Fibroblast of upper back skin (primary cell): ENCODE measurements at regions not wholly inside any gene's neighbourhood (a gene's known extent, or its start where the extent isn't known, plus 50 kb on each side); places are given as distances from the start of the nearest gene placed in this dataset.
"Not testable (repeated sequence)": the region's sequence is repeated elsewhere in the genome, so short reads cannot be mapped to it uniquely, and the experiment has no call there.

ENCODE experiments used
- DNase-seq: peaks from one replicate; pipeline ENCODE4 v3.0.0-alpha.2; 2013

DNA sequence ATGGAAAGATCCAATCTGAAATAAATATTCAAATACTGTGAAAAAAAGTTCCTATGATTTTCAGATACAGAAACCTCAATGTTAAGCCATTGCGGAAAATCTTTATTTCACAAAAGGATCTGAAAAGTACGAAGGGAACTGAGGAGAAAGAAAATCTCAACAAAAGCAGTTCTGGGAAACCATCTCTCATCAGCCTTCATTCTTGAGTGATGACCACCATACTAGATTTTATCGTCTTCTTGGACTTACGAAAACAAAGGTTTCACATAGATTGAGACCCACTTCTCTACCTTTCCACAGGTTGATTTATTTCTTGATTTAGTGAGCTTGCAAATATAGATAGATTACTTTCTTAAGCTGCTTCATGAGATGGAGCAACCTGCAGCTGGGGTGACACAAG is 293.4 kb upstream of the LYZL1 start:
- no peak for DNase-seq

DNA sequence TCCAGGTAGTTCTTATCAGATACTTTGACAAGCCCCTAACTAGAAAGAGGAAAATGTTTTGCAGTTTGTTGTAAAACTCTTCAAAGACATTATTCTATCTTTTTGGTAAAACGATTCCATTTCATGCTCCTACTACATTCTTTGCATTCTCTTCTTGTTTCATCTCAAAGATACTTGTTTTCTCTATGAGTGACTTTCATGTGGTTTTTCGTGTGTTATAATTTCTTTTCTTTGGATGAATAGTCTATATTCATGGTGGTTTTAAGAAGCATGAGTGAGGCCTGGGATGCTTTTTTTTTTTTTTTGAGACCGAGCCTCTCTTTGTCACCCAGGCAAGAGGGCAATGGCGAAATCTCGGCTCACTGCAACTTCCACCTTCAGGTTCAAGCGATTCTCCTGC is 292.5 kb upstream of the LYZL1 start:
- no peak for DNase-seq

DNA sequence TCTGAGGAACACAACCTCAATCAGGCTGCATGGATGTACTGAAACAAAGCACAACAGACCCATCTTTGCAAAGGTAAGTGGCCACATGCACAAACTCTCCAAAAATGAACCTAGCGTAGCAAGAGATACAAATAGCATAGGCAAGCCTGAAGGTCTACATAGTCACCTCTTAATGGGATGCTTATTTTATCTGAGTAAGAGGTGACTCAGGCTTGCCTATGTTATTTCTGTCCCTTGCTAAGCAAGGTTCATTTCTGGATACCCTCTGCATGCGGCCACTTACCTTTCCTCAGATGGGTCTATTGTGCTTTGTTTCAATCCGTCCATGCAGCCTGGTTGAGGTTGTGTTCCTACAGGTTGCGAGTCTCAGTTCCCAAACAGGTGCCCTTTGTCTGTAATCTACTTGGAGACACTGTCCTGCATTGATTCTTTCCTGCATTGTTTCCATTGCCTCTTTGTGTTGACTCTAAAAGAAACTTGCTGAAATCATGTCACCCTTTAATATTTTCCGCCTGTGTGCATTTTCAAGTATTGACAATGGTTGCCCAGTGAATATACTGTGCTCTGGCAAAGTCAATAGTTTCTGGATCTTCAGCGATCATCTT is 291.8 kb upstream of the LYZL1 start:
- no peak for DNase-seq

DNA sequence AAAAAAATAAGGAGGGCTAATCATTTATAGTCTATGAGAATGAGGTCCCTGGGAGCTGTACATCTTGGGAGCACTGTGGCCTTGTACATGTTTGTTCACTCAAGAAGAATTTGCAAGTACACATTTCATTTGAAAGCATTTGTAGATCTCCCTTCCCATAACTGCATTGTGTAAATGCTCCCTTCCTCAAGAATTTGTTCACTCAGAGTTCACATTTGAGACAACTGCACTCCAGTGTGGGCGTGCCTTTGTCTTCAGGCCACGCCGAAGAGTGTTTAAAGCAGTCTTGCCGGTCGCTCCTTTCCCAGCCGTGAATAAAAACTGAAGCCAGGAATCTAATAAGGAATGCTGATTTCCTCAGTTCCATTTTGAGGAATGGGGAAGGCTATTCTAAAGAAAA is 291.1 kb upstream of the LYZL1 start:
- no peak for DNase-seq

DNA sequence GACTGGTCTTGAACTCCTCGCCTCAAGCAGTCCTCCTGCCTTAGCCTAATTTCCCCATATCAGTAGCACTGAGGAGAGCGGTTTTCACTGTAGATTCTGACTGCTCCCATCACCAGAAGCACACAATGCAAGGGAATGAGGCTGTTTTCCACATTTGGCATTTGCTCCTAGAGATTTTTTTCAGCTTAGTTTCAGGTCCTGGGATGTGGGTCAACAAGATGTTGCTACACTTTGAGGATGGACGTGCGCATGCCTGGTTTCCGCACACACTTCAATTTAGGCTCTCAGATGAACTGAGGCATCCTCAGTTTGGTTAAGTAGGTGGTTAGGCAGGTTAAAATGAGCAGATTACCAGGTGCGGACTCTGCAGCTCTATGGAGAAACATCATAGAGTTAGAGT is 287.1 kb upstream of the LYZL1 start:
- no peak for DNase-seq

DNA sequence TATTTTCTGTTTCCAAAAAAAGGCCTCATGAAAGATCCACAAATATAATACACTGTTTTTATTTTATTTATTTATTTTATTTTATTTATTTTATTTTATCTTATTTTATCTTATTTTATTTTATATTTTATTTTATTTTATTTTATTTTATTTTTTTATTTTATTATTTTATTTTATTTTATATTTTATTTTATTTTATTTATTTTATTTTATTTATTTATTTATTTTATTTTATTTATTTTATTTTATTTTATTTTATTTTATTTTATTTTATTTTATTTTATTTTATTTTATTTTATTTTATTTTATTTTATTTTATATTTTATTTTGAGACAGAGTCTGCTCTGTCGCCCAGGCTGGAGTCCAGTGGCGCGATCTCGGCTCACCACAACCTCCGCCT is 285.9 kb upstream of the LYZL1 start:
- DNase-seq, result not testable (repeated sequence)

DNA sequence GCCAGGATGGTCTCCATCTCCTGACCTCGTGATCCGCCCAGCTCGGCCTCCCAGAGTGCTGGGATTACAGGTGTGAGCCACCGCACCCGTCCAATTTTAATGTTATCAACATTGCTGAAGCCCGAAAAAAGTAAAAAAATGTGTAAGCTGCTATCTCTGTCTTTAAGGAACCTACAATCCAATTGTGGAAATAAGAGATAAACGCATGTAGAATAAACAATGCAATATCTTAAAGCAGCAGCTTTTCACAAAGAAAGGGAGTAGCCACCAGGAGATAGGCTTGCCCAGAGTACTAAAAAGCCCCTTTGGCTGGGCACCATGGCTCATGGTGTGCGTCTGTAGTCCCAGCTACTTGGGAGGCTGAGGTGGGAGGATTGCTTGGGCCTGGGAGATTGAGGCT is 282.9 kb upstream of the LYZL1 start:
- DNase-seq, result no peak

DNA sequence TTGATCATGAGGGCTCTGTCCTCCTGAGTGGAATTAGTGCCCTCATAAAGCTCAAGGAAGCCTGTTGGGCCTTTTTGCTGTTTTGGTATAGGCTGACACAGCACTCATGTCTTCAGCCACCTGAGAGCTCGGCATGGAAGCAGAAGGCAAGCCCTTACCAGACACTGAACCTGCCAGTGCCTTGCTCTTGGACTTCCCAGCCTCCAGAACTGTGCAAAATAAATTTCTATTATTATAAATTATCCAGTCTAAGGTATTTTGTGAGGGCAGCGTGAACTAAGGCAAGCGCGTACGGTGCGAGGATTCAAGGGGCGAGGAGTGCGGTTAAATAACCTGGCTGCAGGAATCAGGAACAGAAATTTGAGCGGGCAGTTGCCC is 281.5 kb upstream of the LYZL1 start:
- DNase-seq, result no peak

DNA sequence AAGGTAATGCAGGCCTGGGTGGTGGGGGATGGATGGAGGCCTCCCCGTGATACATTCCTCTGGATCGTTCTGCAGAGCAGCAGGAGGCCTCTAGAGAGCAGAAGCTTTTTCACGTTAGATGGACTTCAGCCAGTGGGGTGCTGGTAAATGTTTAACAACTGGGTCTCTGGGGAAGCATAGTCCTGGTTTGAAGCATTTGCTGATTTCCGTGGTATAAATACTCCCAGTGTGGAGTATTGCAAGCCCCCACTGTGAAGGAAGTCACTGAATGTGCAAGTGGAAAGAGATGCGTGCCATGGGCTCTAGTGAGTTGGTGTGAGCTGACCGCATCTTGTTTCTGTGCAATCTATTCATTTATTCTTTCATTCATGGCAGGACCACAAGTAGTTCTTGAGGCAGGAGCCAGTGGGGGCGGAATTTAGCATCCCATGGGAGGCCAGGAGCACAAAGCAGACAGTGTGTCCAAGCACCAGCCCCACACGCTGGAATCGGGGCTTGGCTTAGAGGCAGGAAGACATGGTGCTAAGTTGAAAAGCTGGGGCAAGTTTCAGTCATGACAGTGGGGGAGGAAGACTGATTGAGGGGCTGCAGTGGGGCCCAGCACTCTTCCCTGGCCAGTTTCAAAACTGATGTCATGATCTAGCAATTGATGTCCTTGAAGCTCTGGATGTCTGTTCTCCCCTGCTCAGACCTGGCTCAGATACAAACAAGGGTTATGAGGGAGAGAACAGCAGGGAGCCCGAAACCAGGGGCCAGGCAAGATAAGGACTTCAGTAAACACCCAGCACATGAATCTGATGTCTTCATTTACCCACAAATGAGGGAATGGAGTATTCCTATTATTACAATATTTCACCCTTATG is 280.9 kb upstream of the LYZL1 start:
- DNase-seq, result peak; percentile 86

DNA sequence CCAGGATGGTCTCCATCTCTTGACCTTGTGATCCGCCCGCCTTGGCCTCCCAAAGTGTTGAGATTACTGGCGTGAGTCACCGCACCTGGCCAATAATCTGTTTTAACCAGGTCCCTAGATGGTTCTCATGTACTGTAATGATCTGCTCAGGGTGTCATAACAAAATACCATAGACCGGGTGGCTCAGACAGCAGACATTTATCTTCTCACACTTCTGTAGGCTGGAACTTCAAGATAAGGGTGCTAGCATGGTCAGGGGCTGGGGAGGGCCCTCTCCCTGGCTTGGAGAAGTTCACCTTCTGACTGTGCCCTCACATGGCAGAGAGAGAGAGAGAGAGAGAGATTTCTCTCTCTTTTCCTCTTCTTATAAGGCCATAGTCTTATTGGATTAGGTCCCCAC is 279.4 kb upstream of the LYZL1 start:
- no peak for DNase-seq

DNA sequence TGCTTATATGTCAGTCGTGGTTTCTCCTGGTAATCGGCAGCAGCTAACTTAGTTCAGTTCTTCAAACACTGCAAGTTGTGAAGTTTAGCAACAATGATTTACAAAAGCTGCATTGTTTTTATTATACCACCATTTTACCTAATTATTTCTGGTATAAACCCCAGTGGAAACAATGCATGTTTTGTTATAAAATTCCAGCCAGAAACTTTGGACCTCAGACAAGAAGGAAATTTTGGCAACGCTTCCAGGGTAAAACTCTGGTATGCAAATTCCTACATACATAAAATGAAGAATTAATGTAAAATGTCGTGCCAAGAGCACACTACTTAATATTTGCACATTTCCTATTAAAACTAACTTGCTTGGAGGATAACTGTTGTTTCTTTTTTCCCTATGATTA is 277.4 kb upstream of the LYZL1 start:
- peak; percentile 68 for DNase-seq

DNA sequence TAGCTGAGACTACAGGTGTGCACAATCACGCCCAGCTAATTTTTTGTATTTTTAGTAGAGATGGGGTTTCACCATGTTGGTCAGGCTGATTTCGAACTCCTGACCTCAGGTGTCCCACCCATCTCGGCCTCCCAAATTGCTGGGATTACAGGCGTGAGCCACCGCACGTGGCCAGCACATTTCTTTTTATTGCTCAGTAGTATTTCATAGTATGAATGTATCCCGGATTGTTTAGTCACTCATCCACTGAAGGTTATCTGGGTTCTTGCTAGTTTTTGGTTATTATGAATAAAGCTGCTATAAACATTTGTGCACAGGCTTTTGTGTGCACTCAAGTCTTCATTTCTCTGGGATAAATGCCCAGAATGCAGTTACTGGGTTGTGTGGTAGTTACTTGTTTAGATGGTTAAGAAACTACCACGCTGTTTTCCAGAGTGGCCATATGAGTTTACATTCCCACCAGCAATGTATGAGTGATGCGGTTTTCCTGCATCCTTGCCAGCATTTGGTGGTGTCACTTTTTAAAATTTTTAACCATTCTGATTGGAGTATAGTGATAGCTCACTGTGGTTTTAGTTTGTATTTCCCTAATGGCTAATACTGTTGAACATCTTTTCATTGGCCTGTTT is 275.8 kb upstream of the LYZL1 start:
- DNase-seq, result no peak

DNA sequence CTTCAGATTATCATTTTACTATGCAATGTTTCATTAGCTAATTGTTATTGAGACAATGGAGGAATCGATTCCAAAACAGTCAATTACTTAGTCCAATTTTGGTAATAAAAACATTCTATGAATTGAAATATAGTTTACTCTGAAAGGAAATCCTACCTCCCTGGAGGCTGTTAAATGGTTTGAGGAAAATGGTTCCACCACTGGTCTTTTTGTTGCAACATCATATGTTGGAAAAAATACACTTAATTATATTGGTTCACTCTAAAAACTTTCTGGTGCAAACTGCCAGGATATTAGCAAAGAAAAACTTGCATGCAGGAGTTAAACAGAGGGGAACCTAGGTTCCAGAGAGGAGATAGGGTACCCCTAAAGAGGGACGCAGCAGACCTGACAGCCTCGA is 267.3 kb upstream of the LYZL1 start:
- DNase-seq, result no peak

DNA sequence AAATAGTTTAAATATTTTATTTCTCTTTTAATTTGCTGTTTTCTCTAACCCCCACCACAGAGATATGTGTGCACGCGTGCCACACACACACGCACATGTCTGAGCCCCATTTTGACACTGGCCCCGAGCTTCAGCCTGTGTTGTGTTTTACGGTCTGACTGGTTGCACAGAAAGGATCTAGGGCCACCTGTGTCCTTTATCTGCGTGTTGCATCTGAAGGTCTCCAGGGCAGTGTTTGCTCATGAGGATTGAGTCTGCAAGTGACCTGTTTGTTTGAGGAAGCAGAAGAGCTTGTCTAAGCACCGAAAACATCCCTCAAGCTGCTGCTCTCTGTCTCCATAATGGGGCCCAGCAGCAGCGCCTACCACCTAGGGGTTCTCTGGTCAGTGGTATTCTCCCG is 266.4 kb upstream of the LYZL1 start:
- DNase-seq, result no peak

DNA sequence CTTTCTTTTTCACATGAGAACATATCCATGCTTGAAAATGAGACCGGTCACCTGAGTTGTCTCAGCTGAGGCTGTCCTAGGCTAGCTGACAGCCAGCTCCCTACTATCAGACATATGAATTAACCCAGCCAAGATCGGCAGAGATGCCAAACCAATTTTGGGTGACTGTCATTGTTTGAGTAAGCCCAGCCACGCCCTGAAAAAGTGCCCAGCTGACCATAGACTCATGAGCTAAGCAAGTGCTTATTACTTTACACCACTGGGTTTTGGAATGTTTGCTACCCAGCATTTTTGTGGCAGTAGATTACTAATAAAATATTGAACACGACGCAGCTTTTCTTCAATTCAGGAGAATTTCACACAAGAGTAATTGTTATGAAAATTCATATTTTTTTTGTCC is 265.2 kb upstream of the LYZL1 start:
- no peak for DNase-seq

DNA sequence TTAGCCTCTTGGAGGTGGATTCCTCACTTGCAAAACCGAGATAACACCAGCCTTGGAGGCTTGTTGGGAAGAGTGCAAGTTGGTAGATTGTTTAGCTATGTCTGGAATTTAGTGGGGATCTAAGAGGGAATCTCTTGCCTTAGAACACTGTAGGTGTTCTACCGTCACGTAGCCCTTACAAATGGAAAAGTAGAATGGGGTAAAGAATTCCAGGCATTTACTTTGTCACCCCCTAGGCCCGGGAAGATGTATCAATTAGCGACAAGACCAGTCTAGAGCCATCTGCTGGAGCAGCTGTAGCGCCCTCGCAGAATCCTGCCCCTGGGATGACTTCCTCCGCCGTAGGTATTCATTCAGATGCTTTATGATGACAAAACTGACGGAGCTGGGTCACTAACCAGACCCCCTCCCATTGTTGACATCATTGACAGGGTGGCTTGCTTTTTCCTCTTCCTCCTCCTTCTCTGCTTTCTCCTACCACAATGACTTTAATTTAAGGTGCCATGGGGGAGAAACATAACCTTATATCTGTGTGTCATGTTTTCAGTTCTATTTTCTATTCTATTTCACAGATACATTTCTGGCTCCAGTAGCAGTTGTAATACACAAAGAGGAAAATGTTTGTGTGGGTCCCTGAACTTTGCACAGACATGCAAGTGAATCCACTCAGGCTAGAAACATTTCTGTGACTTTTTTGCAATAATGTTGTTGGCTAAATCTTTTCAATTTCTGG is 262.6 kb upstream of the LYZL1 start:
- DNase-seq, result no peak

DNA sequence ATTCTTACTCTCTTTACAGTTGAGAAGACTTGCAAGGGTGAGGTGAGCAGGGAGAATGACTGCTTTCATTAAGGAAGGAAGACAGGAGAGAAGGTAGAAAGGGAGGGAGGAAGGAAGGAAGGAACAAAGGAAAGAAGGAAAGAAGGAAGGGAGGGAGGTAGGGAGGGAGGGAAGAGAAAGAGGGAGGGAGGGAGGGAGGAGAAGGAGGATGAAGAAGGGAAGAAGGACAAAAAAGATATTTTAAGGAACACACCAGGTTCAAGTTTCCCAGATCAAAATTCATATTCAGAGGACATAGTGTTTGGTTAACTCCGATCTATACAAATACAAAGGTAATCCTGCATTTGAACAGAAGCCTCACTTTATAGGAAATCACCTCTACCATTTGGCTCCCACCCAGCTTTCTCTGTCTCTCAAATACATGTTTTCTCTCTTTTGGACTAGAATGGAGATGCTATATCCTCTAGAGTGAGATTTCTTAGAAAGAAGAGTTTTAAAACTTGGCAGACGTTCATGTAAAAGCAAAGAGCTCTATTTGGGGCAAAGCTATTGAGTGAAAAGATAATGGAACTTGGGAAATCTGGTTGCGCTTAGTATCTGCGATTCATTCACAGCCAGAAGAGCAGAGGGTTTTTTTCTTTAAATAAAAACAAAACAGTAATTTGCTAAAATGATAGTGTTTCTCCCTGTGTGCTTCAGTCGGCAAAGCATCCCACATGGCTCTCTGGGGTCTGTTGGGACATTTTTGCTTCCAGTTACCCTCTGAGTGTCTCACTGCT is 261.9 kb upstream of the LYZL1 start:
- DNase-seq, result no peak

DNA sequence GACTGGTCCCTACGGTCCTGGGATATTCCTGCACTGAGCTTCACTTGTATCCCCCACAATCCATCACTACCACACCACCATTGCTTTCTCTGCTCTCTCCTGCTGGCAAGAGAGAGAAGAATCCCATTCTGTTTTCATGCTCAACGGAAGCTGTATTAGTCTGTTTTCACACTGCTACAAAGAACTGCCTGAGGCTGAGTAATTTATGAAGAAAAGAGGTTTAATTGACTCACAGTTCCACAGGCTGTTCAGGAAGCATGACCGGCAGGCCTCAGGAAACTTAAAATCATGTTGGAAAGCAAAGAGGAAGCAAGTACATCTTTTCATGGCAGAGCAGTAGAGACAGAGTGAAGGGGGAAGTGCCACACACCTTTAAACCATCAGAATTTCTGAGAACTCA is 260.4 kb upstream of the LYZL1 start:
- DNase-seq, result no peak

DNA sequence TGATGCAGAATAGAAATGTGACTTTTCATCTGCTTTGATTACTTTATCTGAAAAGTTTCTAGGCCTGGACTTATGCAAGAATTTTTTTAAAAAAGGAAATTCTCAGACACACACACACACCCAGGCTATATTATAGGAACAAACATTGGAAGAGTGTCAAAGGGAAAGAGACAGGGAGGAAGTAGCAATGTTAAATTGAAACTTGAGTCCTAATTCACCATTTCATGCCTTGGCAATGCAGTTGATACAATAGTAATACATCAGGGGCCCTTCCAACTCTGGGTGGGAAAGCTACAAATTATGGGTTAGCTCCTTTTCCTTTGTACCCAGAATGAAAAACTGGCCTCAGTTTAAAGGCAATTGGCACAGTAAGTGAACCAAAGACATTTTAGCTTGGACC is 258.0 kb upstream of the LYZL1 start:
- DNase-seq, result no peak

DNA sequence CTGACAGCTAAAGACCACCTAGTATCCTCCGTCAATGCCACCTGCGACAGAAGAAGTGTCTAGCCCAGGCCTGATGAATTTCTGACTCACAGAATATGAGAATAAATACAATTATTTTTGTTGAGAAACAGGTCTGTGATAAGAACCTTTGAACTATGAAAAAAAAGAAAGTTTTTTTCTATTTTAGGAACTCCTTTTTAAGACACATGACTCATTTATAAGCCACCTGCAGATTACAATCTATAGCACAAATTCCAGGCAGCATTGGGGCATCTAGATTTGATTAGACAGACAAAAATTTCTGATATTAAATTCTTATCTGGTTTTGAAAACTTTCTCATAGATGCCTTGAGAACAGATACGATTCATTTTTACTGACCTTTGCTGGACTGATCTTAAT is 256.7 kb upstream of the LYZL1 start:
- no peak for DNase-seq

DNA sequence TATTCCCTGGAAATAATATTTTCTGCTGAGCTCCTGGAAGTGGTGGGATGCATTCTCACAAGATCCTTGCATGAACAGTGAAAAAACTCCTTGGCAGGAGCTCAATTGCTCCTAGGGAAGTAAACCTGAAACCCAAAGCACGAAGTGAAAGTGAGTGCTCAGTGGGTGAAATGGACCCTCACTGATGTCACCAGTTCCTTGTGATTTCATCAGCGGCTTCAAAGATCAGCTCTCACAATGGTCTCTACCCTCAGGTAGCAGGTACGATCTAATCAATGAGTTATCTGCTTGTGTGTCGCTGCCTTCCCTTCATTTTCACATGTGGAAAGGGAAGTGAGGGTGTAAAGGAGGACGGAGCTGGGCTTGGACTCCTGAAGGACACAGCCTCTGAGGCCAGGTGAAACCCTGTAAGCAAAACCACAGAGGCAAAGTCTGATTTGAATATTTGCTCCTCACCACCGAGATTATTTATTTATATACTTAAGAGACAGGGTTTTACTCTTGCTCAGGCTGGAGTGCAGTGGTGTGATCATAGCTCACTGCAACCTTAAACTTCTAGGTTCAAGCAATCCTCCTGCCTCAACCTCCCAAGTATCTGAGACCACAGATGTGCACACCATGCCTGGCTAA is 255.4 kb upstream of the LYZL1 start:
- DNase-seq, result no peak

DNA sequence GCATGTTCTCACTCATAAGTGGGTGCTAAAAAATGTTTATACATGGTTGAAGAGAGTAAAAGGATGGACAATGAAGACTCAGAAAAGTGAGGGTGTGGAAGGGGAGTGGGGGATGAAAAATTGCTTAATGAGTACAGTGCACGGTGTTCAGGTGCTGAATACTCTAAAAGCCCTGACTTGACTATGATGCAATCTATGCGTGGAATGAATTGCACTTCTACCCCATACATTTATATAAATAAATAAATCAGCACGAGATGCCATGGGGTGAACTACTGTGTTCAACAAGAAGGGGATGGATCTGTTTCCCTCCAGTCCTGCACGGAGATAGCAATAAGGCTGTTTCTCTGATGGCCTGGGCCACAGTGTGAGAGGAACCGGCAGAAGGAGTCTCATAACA is 254.3 kb upstream of the LYZL1 start:
- no peak for DNase-seq
